B cell (primary cell): ENCODE measurements at regions not wholly inside any gene's neighbourhood (a gene's known extent, or its start where the extent isn't known, plus 50 kb on each side); places are given as distances from the start of the nearest gene placed in this dataset.

ENCODE experiments used
- ATAC-seq: fragments of 200-7000 bp; cut with Tn5 transposase; one replicate; pipeline ENCODE4 v1.10.0; 2021; ENCODE audit warnings: low read depth, mild to moderate bottlenecking, moderate number of reproducible peaks, moderate library complexity
- CTCF ChIA-PET: fragments of 350-600 bp; sonication (Branson Sonifier 250); formaldehyde crosslinking; loops from one replicate; lab custom pipeline; 2021; ENCODE audit warnings: antibody characterized with exemption, inconsistent platforms; lab: Charles Lee
- POLR2A ChIA-PET: fragments of 350-600 bp; sonication (Branson Sonifier 250); formaldehyde crosslinking; loops from one replicate; lab custom pipeline; 2021; ENCODE audit warnings: antibody characterized with exemption; lab: Charles Lee
- DNase-seq: peaks from one replicate; pipeline ENCODE4 v3.0.0; 2013
- H2AFZ ChIP-seq: 2 replicates; pipeline ENCODE4 v1.6.1; 2012; ENCODE audit warnings: mild to moderate bottlenecking, low read depth, low read length; ENCODE audit not compliant: insufficient read depth, poor library complexity, severe bottlenecking
- H3K27ac ChIP-seq, 2 donors: 1 replicate in 1 of 2; 2 replicates in 1 of 2; pipeline ENCODE4 v1.5.1; 2012 to 2013; ENCODE audit warnings: low read length in 2 of 2, mild to moderate bottlenecking in 2 of 2, moderate library complexity in 1 of 2
- H3K27me3 ChIP-seq, 4 experiments: fragments of 200-600 bp in 1 of 4; sonication (generic) in 1 of 4; replicated peaks in 1 of 4; 1 replicate in 2 of 4; 2 replicates in 2 of 4; pipeline versions ENCODE4 v1.6.1 to v1.7.0; 2013 to 2016; ENCODE audit warnings: low read length in 3 of 4, mild to moderate bottlenecking in 2 of 4, mixed read lengths in 1 of 4, moderate library complexity in 1 of 4; ENCODE audit not compliant: insufficient read depth in 4 of 4, control insufficient read depth in 3 of 4; ENCODE audit errors: control extremely low read depth in 1 of 4
- H3K36me3 ChIP-seq, 2 experiments: replicated peaks in 1 of 2; 1 replicate in 1 of 2; 2 replicates in 1 of 2; pipeline versions ENCODE4 v1.6.1 to v1.7.1; 2013; ENCODE audit warnings: low read length in 1 of 2; ENCODE audit not compliant: insufficient read depth in 2 of 2, control insufficient read depth in 1 of 2; ENCODE audit errors: control extremely low read depth in 1 of 2, extremely low read depth in 1 of 2
- H3K4me1 ChIP-seq, 2 donors: fragments of 200-600 bp in 1 of 2; sonication (generic) in 1 of 2; 1 replicate in 1 of 2; 2 replicates in 1 of 2; pipeline versions ENCODE4 v1.5.1 to v1.6.1; 2013 to 2017; ENCODE audit warnings: low read length in 2 of 2; ENCODE audit not compliant: control insufficient read depth in 2 of 2, insufficient read depth in 2 of 2
- H3K4me2 ChIP-seq: replicated peaks from 2 replicates; pipeline ENCODE3; 2012; ENCODE audit warnings: mild to moderate bottlenecking, low read depth, low read length; ENCODE audit not compliant: poor library complexity, severe bottlenecking
- H3K4me3 ChIP-seq, 5 experiments: fragments of 200-600 bp in 1 of 5; sonication (generic) in 1 of 5; 1 replicate in 3 of 5; 2 replicates in 2 of 5; pipeline versions ENCODE4 v1.5.1 to v1.7.0; 2011 to 2016; ENCODE audit warnings: low read length in 4 of 5, mild to moderate bottlenecking in 4 of 5, low read depth in 2 of 5, control low read depth in 1 of 5, moderate library complexity in 1 of 5; ENCODE audit not compliant: insufficient read depth in 1 of 5; ENCODE audit errors: control extremely low read depth in 1 of 5, extremely low read depth in 1 of 5
- H3K79me2 ChIP-seq: fragments of 200-600 bp; sonication (generic); one replicate; pipeline ENCODE4 v1.6.0; 2016; ENCODE audit warnings: low read length; ENCODE audit not compliant: control insufficient read depth, insufficient read depth
- H3K9ac ChIP-seq: fragments of 200-600 bp; sonication (generic); 2 replicates; pipeline ENCODE4 v1.6.1; 2017; ENCODE audit warnings: mild to moderate bottlenecking, low read length, moderate library complexity
- H3K9me3 ChIP-seq, 3 donors: one replicate each; pipeline versions ENCODE4 v1.6.1 to v1.7.1; 2013; ENCODE audit warnings: low read length in 2 of 3; ENCODE audit not compliant: control insufficient read depth in 2 of 3, insufficient read depth in 1 of 3; ENCODE audit errors: control extremely low read depth in 1 of 3
- H4K20me1 ChIP-seq: 2 replicates; pipeline ENCODE4 v1.6.0; 2012; ENCODE audit warnings: mild to moderate bottlenecking, low read length; ENCODE audit not compliant: insufficient read depth, control insufficient read depth, poor library complexity, severe bottlenecking
- H3K27ac Mint-ChIP-seq: one replicate; pipeline ENCODE4 v1.8.0; 2021; ENCODE audit warnings: mixed read lengths
- H3K27me3 Mint-ChIP-seq: one replicate; pipeline ENCODE4 v1.8.0; 2021; ENCODE audit warnings: mixed read lengths
- H3K4me1 Mint-ChIP-seq: one replicate; pipeline ENCODE4 v1.8.0; 2021; ENCODE audit warnings: mixed read lengths
- H3K4me3 Mint-ChIP-seq: one replicate; pipeline ENCODE4 v1.8.0; 2021; ENCODE audit warnings: mixed read lengths
- H3K9me3 Mint-ChIP-seq: one replicate; pipeline ENCODE4 v1.8.0; 2022; ENCODE audit warnings: mixed read lengths; ENCODE audit not compliant: insufficient read depth
- EZH2 ChIP-seq: IDR thresholded peaks from 2 replicates; pipeline ENCODE4 v1.6.1; 2012; ENCODE audit warnings: borderline replicate concordance, low read depth, mild to moderate bottlenecking, moderate library complexity, low read length; ENCODE audit not compliant: insufficient read depth, poor library complexity, severe bottlenecking
- WGBS: methylation state at CpG from one replicate; pipeline ENCODE4 v1.1.5; 2013; ENCODE audit warnings: missing lambda C conversion rate; ENCODE audit not compliant: insufficient coverage; 5-methylcytosine and 5-hydroxymethylcytosine counted together
- intact Hi-C: fragments of 100-400 bp; cut with micrococcal nuclease; formaldehyde crosslinking; loops from one replicate; pipeline ENCODE4 v1.10.0; 2022
- TF ChIP-seq, protein P1 (sequence below): fragments of 200-600 bp; IDR thresholded peaks from one replicate; pipeline ENCODE4 v1.8.0; 2022; ENCODE audit warnings: antibody characterized with exemption, mild to moderate bottlenecking

GRCh38 chr15:31235311-31236183 lies 91.1 kb upstream of the KLF13 start:
- ChIA-PET POLR2A (no interaction called here), CTCF (interaction anchor here (5.5 kb wide), 1 partner anchor 29 kb away, joined by 21 read pairs; no protein-coding TSS in a partner anchor)
- no peak overlapping the region for H3K4me3 ChIP-seq
- DNase-seq (peak; percentile 40), ATAC-seq (no peak)
- Mint-ChIP-seq H3K4me1 (peaks cover 75% of the 10 kb centered on the region), H3K4me3 (peak overlapping the region; percentile 24), H3K9me3 (no peaks in the 10 kb centered on the region), H3K27ac (peak overlapping the region; percentile 63), H3K27me3 (no peaks in the 10 kb centered on the region)
- no peaks in the 10 kb centered on the region for H4K20me1 ChIP-seq
- H3K27me3 ChIP-seq, result no peaks in the 10 kb centered on the region
- no peak for TF ChIP-seq EZH2
- TF ChIP-seq, protein P1, sequence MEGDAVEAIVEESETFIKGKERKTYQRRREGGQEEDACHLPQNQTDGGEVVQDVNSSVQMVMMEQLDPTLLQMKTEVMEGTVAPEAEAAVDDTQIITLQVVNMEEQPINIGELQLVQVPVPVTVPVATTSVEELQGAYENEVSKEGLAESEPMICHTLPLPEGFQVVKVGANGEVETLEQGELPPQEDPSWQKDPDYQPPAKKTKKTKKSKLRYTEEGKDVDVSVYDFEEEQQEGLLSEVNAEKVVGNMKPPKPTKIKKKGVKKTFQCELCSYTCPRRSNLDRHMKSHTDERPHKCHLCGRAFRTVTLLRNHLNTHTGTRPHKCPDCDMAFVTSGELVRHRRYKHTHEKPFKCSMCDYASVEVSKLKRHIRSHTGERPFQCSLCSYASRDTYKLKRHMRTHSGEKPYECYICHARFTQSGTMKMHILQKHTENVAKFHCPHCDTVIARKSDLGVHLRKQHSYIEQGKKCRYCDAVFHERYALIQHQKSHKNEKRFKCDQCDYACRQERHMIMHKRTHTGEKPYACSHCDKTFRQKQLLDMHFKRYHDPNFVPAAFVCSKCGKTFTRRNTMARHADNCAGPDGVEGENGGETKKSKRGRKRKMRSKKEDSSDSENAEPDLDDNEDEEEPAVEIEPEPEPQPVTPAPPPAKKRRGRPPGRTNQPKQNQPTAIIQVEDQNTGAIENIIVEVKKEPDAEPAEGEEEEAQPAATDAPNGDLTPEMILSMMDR, result no peak
- H3K27ac ChIP-seq, result peak overlapping the region in 1 of 2 donors; percentile 2
- intact Hi-C loops, result loop anchor here (1.0 kb wide), 1 partner anchor 11 kb away; no protein-coding TSS in a partner anchor
- H3K79me2 ChIP-seq, result no peaks in the 10 kb centered on the region
- H3K36me3 ChIP-seq, result no peaks in the 10 kb centered on the region
- peaks cover 29 to 62% of the 10 kb centered on the region in 2 donors for H3K4me1 ChIP-seq
- peak overlapping the region; percentile 16 for H3K4me2 ChIP-seq
- WGBS, result 88% methylated on average over 6 of the region's 20 CpGs
- H3K9ac ChIP-seq, result no peak overlapping the region
- peaks cover 0 to 7% (median 0%) of the 10 kb centered on the region in 3 donors for H3K9me3 ChIP-seq
- no peak overlapping the region for H2AFZ ChIP-seq
